Endothelial cell of umbilical vein (primary cell): ENCODE measurements at regions not wholly inside any gene's neighbourhood (a gene's known extent, or its start where the extent isn't known, plus 50 kb on each side); places are given as distances from the start of the nearest gene placed in this dataset.

Experiments used
- CTCF ChIP-seq, 2 donors: IDR thresholded peaks; 1 replicate in 1 of 2; 2 replicates in 1 of 2; pipeline ENCODE4 v1.5.1; 2011; ENCODE audit warnings: low read length in 2 of 2, mild to moderate bottlenecking in 2 of 2, moderate library complexity in 2 of 2, control low read depth in 1 of 2, inconsistent platforms in 1 of 2, low read depth in 1 of 2; ENCODE audit not compliant: insufficient read depth in 1 of 2; ENCODE audit errors: extremely low read depth in 1 of 2
- MYC ChIP-seq: IDR thresholded peaks from one replicate; pipeline ENCODE4 v1.6.1; 2011; ENCODE audit warnings: mild to moderate bottlenecking, low read depth, low read length
- POLR2A ChIP-seq: IDR thresholded peaks from 2 replicates; pipeline ENCODE4 v1.6.1; 2012; ENCODE audit warnings: low read depth, mild to moderate bottlenecking, control low read depth, low read length

GRCh38 chr4:100299046-100299840 lies 109.0 kb upstream of the DDIT4L start:
- TF ChIP-seq POLR2A (no peak), CTCF (IDR thresholded peaks at IDR 0.05; ENCODE audit: extremely low read depth in 1 of 2, insufficient read depth in 1 of 2, low read depth in 1 of 2, low read length in 2 of 2) (no peak), MYC (no peak)
